NB4 (cell line): ENCODE measurements at regions not wholly inside any gene's neighbourhood (a gene's known extent, or its start where the extent isn't known, plus 50 kb on each side); places are given as distances from the start of the nearest gene placed in this dataset.

Source experiments
- CTCF ChIP-seq: IDR thresholded peaks from one replicate; pipeline ENCODE4 v1.5.1; 2012; ENCODE audit warnings: low read depth, low read length
- MYC ChIP-seq: IDR thresholded peaks from 2 replicates; pipeline ENCODE4 v1.6.1; 2011; ENCODE audit warnings: low read depth, low read length
- POLR2A ChIP-seq: IDR thresholded peaks from 2 replicates; pipeline ENCODE4 v1.6.1; 2011; ENCODE audit warnings: mild to moderate bottlenecking; ENCODE audit not compliant: insufficient read length; ENCODE audit errors: extremely low read depth
- TF ChIP-seq, protein P1 (sequence below): IDR thresholded peaks from 2 replicates; pipeline ENCODE4 v1.6.1; 2011; ENCODE audit warnings: low read depth, low read length

DNA sequence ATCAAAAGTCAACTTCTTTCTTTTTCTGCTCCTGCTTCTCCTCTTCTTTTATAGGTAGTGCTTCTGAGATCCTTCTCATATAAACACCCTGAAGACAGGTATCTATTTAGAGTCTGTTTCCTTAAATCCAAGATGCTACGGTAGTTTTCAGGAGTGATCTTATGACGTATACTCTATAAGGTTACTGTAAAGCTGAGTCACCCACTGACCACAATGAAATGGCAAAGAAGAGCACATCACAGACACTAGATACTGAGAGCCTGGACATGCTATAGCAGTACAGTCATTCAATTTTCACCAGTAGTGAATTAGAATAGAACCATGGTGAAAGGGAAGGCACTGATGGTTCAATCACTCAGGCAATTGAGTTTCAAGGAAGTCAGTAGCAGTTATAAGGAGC, 412.5 kb downstream of the ADAM29 start:
- TF ChIP-seq, protein P1, sequence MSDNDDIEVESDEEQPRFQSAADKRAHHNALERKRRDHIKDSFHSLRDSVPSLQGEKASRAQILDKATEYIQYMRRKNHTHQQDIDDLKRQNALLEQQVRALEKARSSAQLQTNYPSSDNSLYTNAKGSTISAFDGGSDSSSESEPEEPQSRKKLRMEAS: no peak
- no peak for TF ChIP-seq CTCF
- TF ChIP-seq MYC: no peak
- no peak for TF ChIP-seq POLR2A
